Amniotic epithelial cell (primary cell): ENCODE measurements at regions not wholly inside any gene's neighbourhood (a gene's known extent, or its start where the extent isn't known, plus 50 kb on each side); places are given as distances from the start of the nearest gene placed in this dataset.
"Not testable (repeated sequence)": the region's sequence is repeated elsewhere in the genome, so short reads cannot be mapped to it uniquely, and the experiment has no call there.

Experiments
- DNase-seq: peaks from one replicate; pipeline ENCODE4 v3.0.0-alpha.2; 2010; ENCODE audit warnings: low read depth

- DNase-seq: not testable (repeated sequence)
Observed at GRCh38 chr6:145111407-145111806, 623.9 kb downstream of the EPM2A start.

GRCh38 chr6:145112711-145113148, 622.6 kb downstream of the EPM2A start:
- DNase-seq: peak; percentile 83

- DNase-seq: no peak
Observed at GRCh38 chr6:145115638-145116037, 619.7 kb downstream of the EPM2A start.

GRCh38 chr6:145116591-145117178, 618.6 kb downstream of the EPM2A start:
- no peak for DNase-seq

GRCh38 chr6:145118224-145118623, 617.1 kb downstream of the EPM2A start:
- DNase-seq: no peak

GRCh38 chr6:145119081-145119480, 616.2 kb downstream of the EPM2A start:
- no peak for DNase-seq

GRCh38 chr6:145132709-145133108, 602.6 kb downstream of the EPM2A start:
- DNase-seq: no peak

- DNase-seq: no peak
Observed at GRCh38 chr6:145135702-145136101, 599.6 kb downstream of the EPM2A start.

- DNase-seq: peak; percentile 47
Observed at GRCh38 chr6:145137425-145137824, 597.9 kb downstream of the EPM2A start.

- DNase-seq: no peak
Observed at GRCh38 chr6:145138469-145139139, 596.7 kb downstream of the EPM2A start.

GRCh38 chr6:145139140-145139850, 596.0 kb downstream of the EPM2A start:
- DNase-seq: peak; percentile 37

- DNase-seq: no peak
Observed at GRCh38 chr6:145139895-145140294, 595.4 kb downstream of the EPM2A start.

GRCh38 chr6:145141572-145141971, 593.7 kb downstream of the EPM2A start:
- DNase-seq: no peak

GRCh38 chr6:145142958-145143357, 592.4 kb downstream of the EPM2A start:
- no peak for DNase-seq

GRCh38 chr6:145143379-145143778, 591.9 kb downstream of the EPM2A start:
- DNase-seq: no peak

GRCh38 chr6:145147559-145147958, 587.8 kb downstream of the EPM2A start:
- peak; percentile 32 for DNase-seq

GRCh38 chr6:145147981-145148749, 587.2 kb downstream of the EPM2A start:
- peak; percentile 82 for DNase-seq

GRCh38 chr6:145148776-145149175, 586.5 kb downstream of the EPM2A start:
- DNase-seq: no peak

GRCh38 chr6:145151624-145152023, 583.7 kb downstream of the EPM2A start:
- no peak for DNase-seq

GRCh38 chr6:145153495-145153894, 581.8 kb downstream of the EPM2A start:
- DNase-seq: no peak

GRCh38 chr6:145155411-145155810, 579.9 kb downstream of the EPM2A start:
- peak; percentile 5 for DNase-seq
